Gastroesophageal sphincter (tissue), 4 donors: ENCODE measurements at regions not wholly inside any gene's neighbourhood (a gene's known extent, or its start where the extent isn't known, plus 50 kb on each side); places are given as distances from the start of the nearest gene placed in this dataset.

Experiments used
- ATAC-seq: fragments of 150-250 bp; one replicate; pipeline ENCODE4 v1.9.1; 2016; ENCODE audit warnings: mild to moderate bottlenecking, moderate library complexity
- H3K27ac ChIP-seq, 4 donors: fragments of 200-600 bp; sonication (generic) in 3 of 4; 1 replicate in 3 of 4; 2 replicates in 1 of 4; pipeline ENCODE4 v1.5.1; 2016 to 2019
- H3K27me3 ChIP-seq: fragments of 200-600 bp; sonication (generic); one replicate; pipeline ENCODE4 v1.5.1; 2019
- H3K36me3 ChIP-seq, 2 donors: fragments of 200-600 bp; sonication (generic); one replicate each; pipeline ENCODE4 v1.5.1; 2019; ENCODE audit warnings: control low read depth in 1 of 2
- H3K4me1 ChIP-seq, 3 donors: fragments of 200-600 bp; sonication (generic); 1 replicate in 2 of 3; 2 replicates in 1 of 3; pipeline ENCODE4 v1.5.1; 2016 to 2019; ENCODE audit warnings: control low read depth in 2 of 3
- H3K4me3 ChIP-seq, 2 donors: fragments of 200-600 bp; sonication (generic); one replicate each; pipeline ENCODE4 v1.5.1; 2019; ENCODE audit warnings: mild to moderate bottlenecking in 1 of 2, moderate library complexity in 1 of 2
- H3K9me3 ChIP-seq, 3 donors: fragments of 200-600 bp; sonication (generic); one replicate each; pipeline ENCODE4 v1.5.1; 2017 to 2019; ENCODE audit warnings: control low read depth in 2 of 3
- EP300 ChIP-seq: sonication (generic); formaldehyde crosslinking; IDR thresholded peaks from one replicate; pipeline ENCODE4 v1.6.1; 2017; ENCODE audit warnings: antibody characterized with exemption, mild to moderate bottlenecking
- POLR2A ChIP-seq, 2 donors: fragments of 450-650 bp; IDR thresholded peaks; one replicate each; pipeline ENCODE4 v1.6.1; 2017; ENCODE audit warnings: antibody characterized with exemption in 2 of 2, mild to moderate bottlenecking in 2 of 2, moderate library complexity in 1 of 2
- POLR2AphosphoS5 ChIP-seq: sonication (generic); formaldehyde crosslinking; IDR thresholded peaks from one replicate; pipeline ENCODE4 v1.6.1; 2017; ENCODE audit warnings: antibody characterized with exemption
- WGBS, 2 donors: methylation state at CpG; one replicate each; pipeline ENCODE4 v1.1.5; 2018; ENCODE audit warnings: low coverage in 1 of 2; 5-methylcytosine and 5-hydroxymethylcytosine counted together
- TF ChIP-seq, protein P1 (sequence below), 4 experiments: fragments of 200-600 bp in 2 of 4; fragments of 450-650 bp in 2 of 4; sonication (generic) in 1 of 4; IDR thresholded peaks; one replicate each; pipeline ENCODE4 v1.5.1; 2017 to 2019; ENCODE audit warnings: antibody characterized with exemption in 4 of 4, mild to moderate bottlenecking in 2 of 4, moderate library complexity in 2 of 4

DNA sequence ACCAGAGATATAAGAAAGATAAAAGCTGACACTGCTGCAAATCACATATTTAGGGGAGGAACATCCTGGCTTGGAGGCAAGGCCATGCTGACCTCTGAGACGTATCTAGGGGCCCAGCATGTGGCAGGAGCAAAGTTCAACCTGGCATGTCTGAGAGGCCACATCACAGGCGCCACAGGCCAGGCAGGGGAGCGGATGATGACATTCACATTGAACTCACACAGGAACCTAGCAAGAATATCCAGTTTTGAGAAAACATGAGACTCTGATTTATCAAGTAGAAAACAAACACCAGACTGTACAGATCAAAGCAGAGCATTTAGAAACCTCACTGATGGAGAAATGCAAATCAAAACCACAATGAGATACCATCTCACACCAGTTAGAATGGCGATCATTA is 64.2 kb upstream of the STK32A start:
- no peak overlapping the region for H3K4me3 ChIP-seq
- TF ChIP-seq POLR2AphosphoS5 (no peak), POLR2A (IDR thresholded peaks at IDR 0.05) (no peak), EP300 (no peak)
- TF ChIP-seq, protein P1, sequence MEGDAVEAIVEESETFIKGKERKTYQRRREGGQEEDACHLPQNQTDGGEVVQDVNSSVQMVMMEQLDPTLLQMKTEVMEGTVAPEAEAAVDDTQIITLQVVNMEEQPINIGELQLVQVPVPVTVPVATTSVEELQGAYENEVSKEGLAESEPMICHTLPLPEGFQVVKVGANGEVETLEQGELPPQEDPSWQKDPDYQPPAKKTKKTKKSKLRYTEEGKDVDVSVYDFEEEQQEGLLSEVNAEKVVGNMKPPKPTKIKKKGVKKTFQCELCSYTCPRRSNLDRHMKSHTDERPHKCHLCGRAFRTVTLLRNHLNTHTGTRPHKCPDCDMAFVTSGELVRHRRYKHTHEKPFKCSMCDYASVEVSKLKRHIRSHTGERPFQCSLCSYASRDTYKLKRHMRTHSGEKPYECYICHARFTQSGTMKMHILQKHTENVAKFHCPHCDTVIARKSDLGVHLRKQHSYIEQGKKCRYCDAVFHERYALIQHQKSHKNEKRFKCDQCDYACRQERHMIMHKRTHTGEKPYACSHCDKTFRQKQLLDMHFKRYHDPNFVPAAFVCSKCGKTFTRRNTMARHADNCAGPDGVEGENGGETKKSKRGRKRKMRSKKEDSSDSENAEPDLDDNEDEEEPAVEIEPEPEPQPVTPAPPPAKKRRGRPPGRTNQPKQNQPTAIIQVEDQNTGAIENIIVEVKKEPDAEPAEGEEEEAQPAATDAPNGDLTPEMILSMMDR (IDR thresholded peaks at IDR 0.05), result no peak
- H3K9me3 ChIP-seq, result no peaks in the 10 kb centered on the region
- WGBS, 2 donors, result 70% methylated on average over 4 of the region's 4 CpGs
- H3K27me3 ChIP-seq, result no peaks in the 10 kb centered on the region
- no peaks in the 10 kb centered on the region for H3K36me3 ChIP-seq
- no peak for ATAC-seq
- H3K4me1 ChIP-seq, result peaks cover 0 to 12% (median 4%) of the 10 kb centered on the region in 3 donors
- no peak overlapping the region for H3K27ac ChIP-seq

DNA sequence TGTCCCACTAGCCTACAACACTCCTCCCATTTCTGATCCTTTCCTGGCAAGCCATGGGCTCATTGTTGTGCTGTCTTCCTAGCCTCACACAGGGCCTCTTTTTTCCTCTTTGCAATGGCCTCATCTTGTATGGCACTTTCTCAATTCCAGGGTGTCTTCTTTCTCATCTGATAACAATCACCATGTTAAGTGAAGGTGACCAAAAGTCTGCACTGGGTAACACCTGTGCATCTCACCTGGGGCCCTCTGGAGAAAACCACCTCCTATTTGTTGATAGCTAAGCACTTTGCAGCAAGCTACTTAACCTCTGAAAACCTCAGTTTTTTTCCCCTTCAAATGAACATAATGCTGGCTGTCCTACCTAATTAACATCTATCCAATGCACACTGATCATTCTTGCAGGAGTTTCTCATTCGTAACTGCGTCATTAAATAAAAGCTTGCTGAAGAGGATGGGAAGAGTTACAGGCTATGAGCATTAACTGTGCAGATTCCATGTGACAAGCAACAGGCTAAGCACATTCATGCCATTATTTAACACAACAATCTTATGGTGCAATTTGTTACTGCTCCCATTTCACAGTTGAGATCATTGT is 60.1 kb upstream of the STK32A start:
- no peak overlapping the region for H3K27ac ChIP-seq
- H3K4me3 ChIP-seq, result no peak overlapping the region
- ATAC-seq, result no peak
- H3K9me3 ChIP-seq, result no peaks in the 10 kb centered on the region
- TF ChIP-seq POLR2AphosphoS5, result no peak
- TF ChIP-seq, protein P1 (IDR thresholded peaks at IDR 0.05), result no peak
- H3K4me1 ChIP-seq, result no peaks in the 10 kb centered on the region
- WGBS, 2 donors, result 51 to 58% methylated on average over 2 of the region's 2 CpGs
- H3K36me3 ChIP-seq, result no peaks in the 10 kb centered on the region
- no peaks in the 10 kb centered on the region for H3K27me3 ChIP-seq

DNA sequence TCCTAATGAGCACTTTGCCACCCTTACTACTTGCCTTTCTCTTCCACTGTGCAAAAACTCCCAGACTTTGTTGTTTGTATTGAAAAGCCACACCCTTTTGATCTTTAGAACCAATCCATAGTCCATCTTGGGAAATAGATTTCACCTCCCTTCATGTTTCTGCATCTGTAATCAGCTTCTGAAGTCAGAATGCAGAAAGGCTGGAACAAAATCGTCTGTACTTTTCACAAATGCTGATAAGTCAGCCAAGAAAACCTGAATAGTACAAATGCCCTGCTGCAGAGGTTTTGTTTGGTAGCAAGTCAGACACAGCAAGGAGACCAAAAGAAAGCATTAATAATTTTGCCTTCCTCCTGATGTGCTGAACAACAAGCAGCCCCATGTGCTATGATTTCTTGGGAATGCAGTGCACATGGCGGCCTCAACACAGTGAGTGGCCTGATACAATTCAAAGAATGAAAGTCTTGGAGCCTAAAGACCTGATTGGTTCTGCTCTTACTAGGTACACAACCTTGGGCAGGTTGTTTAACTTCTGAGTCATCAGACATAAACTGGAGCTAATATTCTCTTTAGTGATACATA is 59.2 kb upstream of the STK32A start:
- TF ChIP-seq, protein P1 (IDR thresholded peaks at IDR 0.05), result no peak
- TF ChIP-seq EP300 (no peak), POLR2AphosphoS5 (no peak), POLR2A (IDR thresholded peaks at IDR 0.05) (no peak)
- Histone ChIP-seq H3K4me3 (no peak overlapping the region), H3K27me3 (no peaks in the 10 kb centered on the region), H3K4me1 (no peaks in the 10 kb centered on the region), H3K27ac (no peak overlapping the region), H3K36me3 (no peaks in the 10 kb centered on the region), H3K9me3 (no peaks in the 10 kb centered on the region)
- no peak for ATAC-seq
- 61 to 83% methylated on average over 2 of the region's 2 CpGs for WGBS, 2 donors

DNA sequence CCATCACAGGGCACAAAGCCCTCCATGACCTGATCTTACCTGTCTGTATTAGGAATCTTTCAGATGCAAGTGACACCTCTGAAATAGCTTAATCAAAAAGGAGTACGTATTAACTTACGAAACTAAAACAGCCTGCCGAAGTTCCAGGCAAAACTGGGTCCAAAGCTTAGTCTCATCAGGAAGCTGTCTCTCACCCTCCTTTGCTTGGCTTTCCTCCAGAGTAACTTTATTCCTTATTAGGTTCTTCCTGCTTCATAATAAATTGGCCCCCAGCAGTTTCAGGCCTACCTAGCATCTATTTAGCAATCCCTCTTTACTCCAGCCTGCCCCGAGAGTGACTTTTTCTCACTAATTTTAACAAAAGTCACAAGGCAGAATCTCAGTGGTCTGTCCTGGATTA is 58.4 kb upstream of the STK32A start:
- Histone ChIP-seq H3K27me3 (no peaks in the 10 kb centered on the region), H3K4me1 (no peaks in the 10 kb centered on the region), H3K9me3 (no peaks in the 10 kb centered on the region), H3K36me3 (no peaks in the 10 kb centered on the region), H3K27ac (no peak overlapping the region), H3K4me3 (no peak overlapping the region)
- TF ChIP-seq EP300 (no peak), POLR2AphosphoS5 (no peak), POLR2A (IDR thresholded peaks at IDR 0.05) (no peak)
- TF ChIP-seq, protein P1 (IDR thresholded peaks at IDR 0.05), result no peak
- 32 to 56% methylated on average over 4 of the region's 4 CpGs for WGBS, 2 donors
- ATAC-seq, result no peak

DNA sequence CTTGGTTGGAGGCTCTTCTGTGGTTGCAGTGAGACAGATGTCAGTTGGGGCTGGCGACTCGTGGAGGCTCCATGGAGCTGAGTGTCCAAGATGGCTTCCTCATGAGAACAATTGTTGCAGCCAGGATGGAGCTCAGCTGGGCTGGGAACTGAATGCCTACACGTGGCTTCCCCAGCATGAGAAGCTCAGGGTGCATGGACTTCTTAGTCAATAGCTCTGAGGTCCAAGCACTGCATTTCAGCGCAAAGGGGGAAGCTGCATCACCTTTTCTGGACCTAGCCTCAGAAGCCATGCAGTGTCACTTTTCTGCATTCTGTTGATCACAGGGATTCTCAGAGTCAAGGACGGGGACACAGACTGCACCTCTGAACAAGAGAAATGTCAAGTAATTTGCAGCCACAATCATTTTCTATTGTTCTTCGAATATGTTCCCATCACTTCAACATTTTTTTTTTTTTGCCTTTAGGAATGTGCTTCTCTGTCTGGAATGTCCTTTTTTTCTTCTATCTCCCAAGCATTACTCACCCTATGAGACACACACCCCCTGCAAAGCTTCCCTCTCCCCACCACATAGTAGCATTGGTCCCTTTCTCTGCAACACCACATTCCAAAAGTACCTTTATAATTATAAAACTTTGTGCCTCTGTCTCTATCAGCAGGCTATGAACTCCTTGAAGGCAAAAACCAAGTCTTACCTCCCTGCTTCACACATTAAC is 57.5 kb upstream of the STK32A start:
- 68 to 78% methylated on average over 5 of the region's 6 CpGs for WGBS, 2 donors
- TF ChIP-seq EP300 (no peak), POLR2AphosphoS5 (no peak), POLR2A (IDR thresholded peaks at IDR 0.05) (no peak)
- TF ChIP-seq, protein P1 (IDR thresholded peaks at IDR 0.05), result no peak
- H3K4me3 ChIP-seq, result no peak overlapping the region
- no peaks in the 10 kb centered on the region for H3K9me3 ChIP-seq
- no peak overlapping the region for H3K27ac ChIP-seq
- H3K27me3 ChIP-seq, result no peaks in the 10 kb centered on the region
- H3K36me3 ChIP-seq, result no peaks in the 10 kb centered on the region
- H3K4me1 ChIP-seq, result no peaks in the 10 kb centered on the region
- no peak for ATAC-seq
